SK-N-SH (cell line): ENCODE measurements at regions not wholly inside any gene's neighbourhood (a gene's known extent, or its start where the extent isn't known, plus 50 kb on each side); places are given as distances from the start of the nearest gene placed in this dataset.
"Not testable (repeated sequence)": the region's sequence is repeated elsewhere in the genome, so short reads cannot be mapped to it uniquely, and the experiment has no call there.

Source experiments
- CTCF ChIP-seq: fragments of 200-600 bp; sonication (generic); IDR thresholded peaks from 2 replicates; pipeline ENCODE4 v1.6.1; 2017; ENCODE audit warnings: antibody characterized with exemption, mild to moderate bottlenecking, moderate library complexity
- EP300 ChIP-seq, 2 experiments: IDR thresholded peaks; 2 replicates each; pipeline versions ENCODE4 v1.4.0 to v1.6.1; 2012; ENCODE audit warnings: borderline replicate concordance in 1 of 2, low read depth in 1 of 2, low read length in 1 of 2
- GABPA ChIP-seq: IDR thresholded peaks from 2 replicates; pipeline ENCODE4 v1.4.0; 2012; ENCODE audit warnings: low read depth, mild to moderate bottlenecking
- NFIC ChIP-seq: IDR thresholded peaks from 2 replicates; pipeline ENCODE4 v1.4.0; 2012; ENCODE audit warnings: borderline replicate concordance
- NRF1 ChIP-seq: IDR thresholded peaks from 2 replicates; pipeline ENCODE4 v1.6.1; 2012; ENCODE audit warnings: low read depth, mild to moderate bottlenecking, low read length
- POLR2AphosphoS5 ChIP-seq: IDR thresholded peaks from 2 replicates; pipeline ENCODE4 v1.6.1; 2012; ENCODE audit warnings: low read depth, low read length
- RAD21 ChIP-seq: IDR thresholded peaks from 2 replicates; pipeline ENCODE4 v1.6.1; 2012; ENCODE audit warnings: mild to moderate bottlenecking, low read length
- REST ChIP-seq: IDR thresholded peaks from 2 replicates; pipeline ENCODE4 v1.6.1; 2012; ENCODE audit warnings: mild to moderate bottlenecking, low read depth, low read length, moderate library complexity
- RXRA ChIP-seq: IDR thresholded peaks from 2 replicates; pipeline ENCODE4 v1.4.0; 2012; ENCODE audit warnings: low read depth, mild to moderate bottlenecking, borderline replicate concordance
- SIN3A ChIP-seq: IDR thresholded peaks from 2 replicates; pipeline ENCODE4 v1.6.1; 2012; ENCODE audit warnings: low read depth, mild to moderate bottlenecking, low read length, moderate library complexity, borderline replicate concordance
- TEAD4 ChIP-seq: IDR thresholded peaks from 2 replicates; pipeline ENCODE4 v1.4.0; 2012; ENCODE audit warnings: mild to moderate bottlenecking, borderline replicate concordance; ENCODE audit not compliant: insufficient read depth
- TF ChIP-seq, protein P1 (sequence below): IDR thresholded peaks from 2 replicates; pipeline ENCODE4 v1.4.0; 2012; ENCODE audit warnings: low read depth, borderline replicate concordance

DNA sequence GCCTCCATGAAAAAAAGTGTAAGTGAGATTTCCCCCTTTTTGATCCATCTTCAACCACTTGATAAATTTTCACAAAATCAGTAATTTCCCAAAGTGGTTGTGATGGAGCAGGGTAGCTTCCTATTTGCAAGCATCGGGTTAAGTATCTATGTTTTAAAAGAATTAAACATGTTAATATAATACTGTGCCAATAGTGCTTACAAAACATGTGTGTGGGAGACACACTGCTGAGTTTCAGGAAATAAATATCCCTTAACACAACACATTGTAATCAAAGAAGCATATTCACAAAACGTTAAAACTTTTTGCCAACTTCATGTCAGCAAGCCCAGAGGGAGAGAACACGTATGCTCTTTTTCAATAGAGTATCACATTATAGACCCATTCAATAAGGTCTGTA, 526.9 kb downstream of the TTLL7 start:
- not testable (repeated sequence) for TF ChIP-seq EP300 (IDR thresholded peaks at IDR 0.05; ENCODE audit: borderline replicate concordance in 1 of 2, low read depth in 1 of 2, low read length in 1 of 2); NFIC; CTCF; GABPA; NRF1; REST; RXRA; POLR2AphosphoS5; RAD21; SIN3A; TEAD4
- TF ChIP-seq, protein P1, sequence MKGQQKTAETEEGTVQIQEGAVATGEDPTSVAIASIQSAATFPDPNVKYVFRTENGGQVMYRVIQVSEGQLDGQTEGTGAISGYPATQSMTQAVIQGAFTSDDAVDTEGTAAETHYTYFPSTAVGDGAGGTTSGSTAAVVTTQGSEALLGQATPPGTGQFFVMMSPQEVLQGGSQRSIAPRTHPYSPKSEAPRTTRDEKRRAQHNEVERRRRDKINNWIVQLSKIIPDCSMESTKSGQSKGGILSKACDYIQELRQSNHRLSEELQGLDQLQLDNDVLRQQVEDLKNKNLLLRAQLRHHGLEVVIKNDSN: not testable (repeated sequence)
